ENCODE measurements at regions not wholly inside any gene's neighbourhood (a gene's known extent, or its start where the extent isn't known, plus 50 kb on each side); places are given as distances from the start of the nearest gene placed in this dataset.

- Histone ChIP-seq H3K9me3 (no peaks in the 10 kb centered on the region), H3K4me1 (no peaks in the 10 kb centered on the region), H3K36me3 (no peaks in the 10 kb centered on the region), H3K27me3 (no peaks in the 10 kb centered on the region), H3K27ac (no peak overlapping the region), H3K4me3 (no peak overlapping the region)
- ATAC-seq (ENCODE audit: low FRiP score in 2 of 2) (no peak), DNase-seq (no peak)
- no peak for TF ChIP-seq EP300 (IDR thresholded peaks at IDR 0.05)
- TF ChIP-seq POLR2A (IDR thresholded peaks at IDR 0.05) = no peak
- no peak for TF ChIP-seq POLR2AphosphoS5 (IDR thresholded peaks at IDR 0.05)
- TF ChIP-seq, protein P1, sequence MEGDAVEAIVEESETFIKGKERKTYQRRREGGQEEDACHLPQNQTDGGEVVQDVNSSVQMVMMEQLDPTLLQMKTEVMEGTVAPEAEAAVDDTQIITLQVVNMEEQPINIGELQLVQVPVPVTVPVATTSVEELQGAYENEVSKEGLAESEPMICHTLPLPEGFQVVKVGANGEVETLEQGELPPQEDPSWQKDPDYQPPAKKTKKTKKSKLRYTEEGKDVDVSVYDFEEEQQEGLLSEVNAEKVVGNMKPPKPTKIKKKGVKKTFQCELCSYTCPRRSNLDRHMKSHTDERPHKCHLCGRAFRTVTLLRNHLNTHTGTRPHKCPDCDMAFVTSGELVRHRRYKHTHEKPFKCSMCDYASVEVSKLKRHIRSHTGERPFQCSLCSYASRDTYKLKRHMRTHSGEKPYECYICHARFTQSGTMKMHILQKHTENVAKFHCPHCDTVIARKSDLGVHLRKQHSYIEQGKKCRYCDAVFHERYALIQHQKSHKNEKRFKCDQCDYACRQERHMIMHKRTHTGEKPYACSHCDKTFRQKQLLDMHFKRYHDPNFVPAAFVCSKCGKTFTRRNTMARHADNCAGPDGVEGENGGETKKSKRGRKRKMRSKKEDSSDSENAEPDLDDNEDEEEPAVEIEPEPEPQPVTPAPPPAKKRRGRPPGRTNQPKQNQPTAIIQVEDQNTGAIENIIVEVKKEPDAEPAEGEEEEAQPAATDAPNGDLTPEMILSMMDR (IDR thresholded peaks at IDR 0.05) = no peak
- WGBS, 2 donors = 84 to 86% methylated on average over 4 of the region's 4 CpGs
These were observed 195.0 kb upstream of the CLNK start for GRCh38 chr4:10879411-10880110.

- no peaks in the 10 kb centered on the region for H3K36me3 ChIP-seq
- DNase-seq (no peak), ATAC-seq (ENCODE audit: low FRiP score in 2 of 2) (no peak)
- H3K27ac ChIP-seq = no peak overlapping the region
- no peak overlapping the region for H3K4me3 ChIP-seq
- H3K27me3 ChIP-seq = no peaks in the 10 kb centered on the region
- WGBS, 2 donors = 87 to 94% methylated on average over 2 of the region's 2 CpGs
- TF ChIP-seq, protein P1 (IDR thresholded peaks at IDR 0.05) = no peak
- TF ChIP-seq POLR2A (IDR thresholded peaks at IDR 0.05) (no peak), EP300 (IDR thresholded peaks at IDR 0.05) (no peak), POLR2AphosphoS5 (IDR thresholded peaks at IDR 0.05) (no peak)
- no peaks in the 10 kb centered on the region for H3K9me3 ChIP-seq
- H3K4me1 ChIP-seq = no peaks in the 10 kb centered on the region
These were observed 194.3 kb upstream of the CLNK start for GRCh38 chr4:10878861-10879260.

- H3K36me3 ChIP-seq = no peaks in the 10 kb centered on the region
- no peak for TF ChIP-seq POLR2A (IDR thresholded peaks at IDR 0.05)
- TF ChIP-seq POLR2AphosphoS5 (IDR thresholded peaks at IDR 0.05) = no peak
- TF ChIP-seq, protein P1 (IDR thresholded peaks at IDR 0.05) = no peak
- no peak for TF ChIP-seq EP300 (IDR thresholded peaks at IDR 0.05)
- no peaks in the 10 kb centered on the region for H3K9me3 ChIP-seq
- H3K27me3 ChIP-seq = no peaks in the 10 kb centered on the region
- H3K4me1 ChIP-seq = no peaks in the 10 kb centered on the region
- no peak for DNase-seq
- ATAC-seq (ENCODE audit: low FRiP score in 2 of 2) = no peak
- H3K27ac ChIP-seq = no peak overlapping the region
- H3K4me3 ChIP-seq = no peak overlapping the region
These were observed 192.5 kb upstream of the CLNK start for GRCh38 chr4:10877076-10877475.

- ATAC-seq (ENCODE audit: low FRiP score in 2 of 2) (no peak), DNase-seq (no peak)
- TF ChIP-seq, protein P1 (IDR thresholded peaks at IDR 0.05) = no peak
- TF ChIP-seq EP300 (IDR thresholded peaks at IDR 0.05) (no peak), POLR2A (IDR thresholded peaks at IDR 0.05) (no peak), POLR2AphosphoS5 (IDR thresholded peaks at IDR 0.05) (no peak)
- 78 to 83% methylated on average over 2 of the region's 2 CpGs for WGBS, 2 donors
- Histone ChIP-seq H3K9me3 (no peaks in the 10 kb centered on the region), H3K27me3 (no peaks in the 10 kb centered on the region), H3K27ac (no peak overlapping the region), H3K4me1 (no peaks in the 10 kb centered on the region), H3K4me3 (no peak overlapping the region), H3K36me3 (no peaks in the 10 kb centered on the region)
These were observed 190.7 kb upstream of the CLNK start for GRCh38 chr4:10875144-10875799.

- 91 to 96% methylated on average over 1 of the region's 1 CpG for WGBS, 2 donors
- no peaks in the 10 kb centered on the region for H3K36me3 ChIP-seq
These were observed 189.2 kb upstream of the CLNK start for GRCh38 chr4:10873809-10874208.

More at GRCh38 chr4:10873809-10874208, 189.2 kb upstream of the CLNK start:
- Histone ChIP-seq H3K27ac (no peak overlapping the region), H3K27me3 (no peaks in the 10 kb centered on the region), H3K4me3 (no peak overlapping the region), H3K9me3 (no peaks in the 10 kb centered on the region), H3K4me1 (no peaks in the 10 kb centered on the region)
- no peak for DNase-seq
- TF ChIP-seq POLR2AphosphoS5 (IDR thresholded peaks at IDR 0.05) (no peak), POLR2A (IDR thresholded peaks at IDR 0.05) (no peak), EP300 (IDR thresholded peaks at IDR 0.05) (no peak)
- TF ChIP-seq, protein P1 (IDR thresholded peaks at IDR 0.05) = no peak
- no peak for ATAC-seq (ENCODE audit: low FRiP score in 2 of 2)

Measured in upper lobe of left lung (tissue), 6 donors.